Smooth muscle cell of the brain vasculature (primary cell): ENCODE measurements at regions not wholly inside any gene's neighbourhood (a gene's known extent, or its start where the extent isn't known, plus 50 kb on each side); places are given as distances from the start of the nearest gene placed in this dataset.
"Not testable (repeated sequence)": the region's sequence is repeated elsewhere in the genome, so short reads cannot be mapped to it uniquely, and the experiment has no call there.

Experiments used
- DNase-seq: peaks from one replicate; pipeline ENCODE4 v3.0.0-alpha.2; 2012; ENCODE audit warnings: low read depth, low spot score

GRCh38 chr3:23706111-23706510 is 99.6 kb upstream of the UBE2E1 start:
- DNase-seq: no peak

GRCh38 chr3:23709987-23710386 is 95.8 kb upstream of the UBE2E1 start:
- no peak for DNase-seq

- no peak for DNase-seq
Observed at GRCh38 chr3:23710555-23710954, 95.2 kb upstream of the UBE2E1 start.

DNA sequence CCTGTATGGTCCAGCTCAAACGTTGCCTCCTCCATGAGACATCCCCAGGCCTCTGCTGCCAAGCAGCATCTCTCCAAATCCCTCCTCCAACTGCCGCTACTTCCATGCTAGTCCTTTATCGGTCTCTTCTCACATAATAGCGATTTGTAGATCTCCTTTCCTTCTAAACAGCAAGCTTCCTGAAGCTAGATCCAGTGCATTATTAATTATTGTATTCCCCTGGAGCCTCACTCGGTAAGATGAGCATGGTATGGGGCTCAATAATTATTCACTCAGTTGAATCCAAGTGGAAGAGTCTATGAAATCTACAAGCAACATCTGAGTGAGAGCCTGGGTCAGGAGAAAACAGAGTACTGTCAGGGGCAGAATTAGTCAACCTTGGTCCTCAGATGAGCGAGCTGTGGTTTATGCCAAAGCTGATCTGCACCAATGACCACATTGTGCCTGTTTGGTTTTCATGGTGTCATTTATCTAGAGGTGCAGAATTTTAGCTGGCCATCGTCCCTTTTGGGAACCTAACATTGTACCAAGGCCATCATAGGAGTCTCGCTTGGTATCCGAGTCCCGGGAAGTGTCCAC is 93.8 kb upstream of the UBE2E1 start:
- no peak for DNase-seq

DNA sequence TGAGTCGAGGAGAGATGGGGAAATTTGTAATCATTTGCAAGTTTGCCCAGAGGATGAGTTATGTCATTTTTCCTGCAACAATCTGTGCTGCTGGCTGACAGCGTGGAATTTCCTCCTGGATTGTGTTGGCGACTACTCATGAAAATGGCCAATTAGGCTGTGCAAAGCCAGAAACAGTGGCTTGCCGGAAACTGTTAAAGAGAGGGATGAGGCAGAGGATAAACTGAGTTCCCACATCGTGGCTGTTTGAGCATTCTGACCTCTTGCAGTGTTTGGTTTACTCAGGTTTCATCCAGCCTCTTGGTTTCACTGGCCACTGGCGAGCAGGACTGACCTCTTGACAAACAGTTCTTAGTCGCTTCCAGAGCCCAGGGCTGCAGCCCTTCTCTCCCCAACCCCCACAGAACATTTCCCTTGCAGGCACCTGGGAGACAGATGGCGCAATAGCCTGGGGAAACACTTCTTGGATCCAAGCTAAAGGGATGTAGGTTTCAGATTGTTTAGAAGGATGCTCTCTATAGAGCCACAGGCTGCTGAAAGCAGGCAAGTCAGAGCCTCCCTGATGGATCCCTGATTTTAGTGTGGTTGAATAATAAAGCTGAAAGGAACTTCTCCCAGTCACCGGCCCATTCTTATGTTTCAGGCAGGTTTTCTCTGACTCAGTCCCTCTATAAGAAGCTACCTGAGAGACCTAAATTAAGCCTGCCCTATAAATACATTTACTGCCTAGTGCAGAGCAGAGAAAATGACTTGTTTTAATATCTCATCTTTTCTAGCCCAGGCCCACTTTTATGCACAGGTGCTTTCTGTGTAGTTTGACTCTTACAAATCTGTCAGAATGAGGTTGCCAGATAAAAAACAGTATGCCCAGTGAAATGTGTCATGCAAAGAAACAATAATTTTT is 92.8 kb upstream of the UBE2E1 start:
- peak; percentile 58 for DNase-seq

DNA sequence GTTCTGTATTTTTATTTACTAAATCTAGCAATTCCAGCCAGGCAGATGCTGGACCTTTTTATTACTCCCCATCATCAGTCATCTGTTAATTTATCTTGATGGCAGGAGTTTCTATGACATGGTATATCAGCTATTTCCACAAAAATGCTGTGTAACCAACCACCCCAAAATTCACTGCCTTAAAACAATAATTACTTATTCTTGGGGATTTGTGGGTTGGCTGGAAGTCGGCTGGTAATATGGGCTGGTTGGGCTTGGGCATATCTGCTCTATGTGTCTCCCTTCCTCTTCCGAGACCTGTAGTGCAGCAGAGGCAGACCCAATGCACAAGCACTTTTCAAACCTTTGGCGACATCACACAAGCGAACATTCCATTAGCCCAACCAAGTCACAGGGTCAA is 92.1 kb upstream of the UBE2E1 start:
- DNase-seq: no peak

DNA sequence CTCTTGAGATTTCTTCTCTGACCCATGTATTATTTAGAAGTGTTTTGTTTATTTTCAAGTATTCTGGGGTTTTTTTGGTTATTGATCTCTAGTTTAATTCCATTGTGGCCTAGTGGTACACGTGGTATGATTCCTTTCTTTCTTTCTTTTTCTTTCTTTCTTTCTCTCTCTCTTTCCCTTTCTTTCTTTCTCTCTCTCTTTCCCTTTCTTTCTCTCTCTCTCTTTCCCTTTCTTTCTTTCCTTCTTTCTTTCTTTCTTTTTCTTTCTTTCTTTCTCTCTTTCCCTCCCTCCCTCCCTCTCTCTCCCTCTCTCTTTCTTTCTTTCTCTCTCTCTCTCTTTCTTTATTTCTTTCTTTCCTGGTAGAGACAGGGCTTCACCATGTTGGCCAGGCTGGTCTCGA is 85.7 kb upstream of the UBE2E1 start:
- no peak for DNase-seq

- no peak for DNase-seq
Observed at GRCh38 chr3:23720885-23721284, 84.9 kb upstream of the UBE2E1 start.

- DNase-seq: no peak
Observed at GRCh38 chr3:23723141-23723540, 82.6 kb upstream of the UBE2E1 start.

DNA sequence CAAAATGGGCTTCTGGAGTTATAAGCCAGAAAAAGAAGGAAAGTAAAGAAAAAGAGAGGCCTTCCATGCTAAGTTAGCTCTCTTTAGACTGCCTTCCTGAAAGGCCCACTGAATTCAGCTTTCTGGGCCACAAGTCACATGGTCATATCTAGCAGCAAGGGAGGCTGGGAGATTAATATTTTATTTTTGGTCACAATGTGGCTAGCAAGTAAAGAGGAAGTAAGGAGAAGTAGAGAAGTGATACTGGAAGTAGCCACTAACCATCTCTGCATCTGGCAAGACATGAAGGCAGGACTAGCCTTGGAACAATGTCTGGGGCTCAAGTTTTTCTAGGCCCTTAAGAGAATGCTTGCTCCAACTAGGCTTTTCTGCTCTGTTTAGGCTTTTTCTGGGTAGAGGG is 81.8 kb upstream of the UBE2E1 start:
- no peak for DNase-seq

DNA sequence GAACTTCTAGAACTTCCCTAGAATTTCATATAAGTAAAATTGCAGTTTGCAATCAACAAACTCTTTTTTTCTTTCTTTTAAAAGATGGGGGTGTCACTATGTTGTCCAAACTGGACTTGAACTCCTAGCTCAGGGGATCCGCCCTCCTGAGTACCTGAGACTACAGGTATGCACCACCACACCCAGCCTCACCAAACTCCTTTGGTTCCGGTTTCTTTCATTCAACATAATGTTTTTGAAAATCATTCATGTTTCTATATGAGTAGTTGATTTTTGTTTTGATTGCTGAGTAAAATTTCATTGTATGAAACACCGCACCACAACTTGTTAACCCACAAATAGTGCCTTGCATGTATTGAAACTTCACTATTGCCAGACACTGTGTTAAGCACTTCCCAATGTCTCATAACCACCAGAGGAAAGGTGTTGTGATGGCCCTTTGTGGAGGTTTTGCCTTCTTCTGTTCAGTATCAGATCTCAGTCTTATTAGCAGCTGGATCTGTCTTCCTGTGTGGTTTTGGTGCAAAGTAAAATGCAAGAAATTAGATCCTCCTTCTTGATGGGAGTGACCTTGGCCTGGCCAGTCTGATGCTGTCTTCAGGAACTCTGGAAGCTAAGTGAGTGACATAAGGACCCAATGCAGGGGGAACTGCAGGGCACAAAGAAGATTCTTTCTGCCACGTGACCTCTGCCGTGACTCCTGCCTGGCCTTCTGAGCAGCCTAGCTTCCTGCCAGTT is 78.8 kb upstream of the UBE2E1 start:
- DNase-seq: no peak

- no peak for DNase-seq
Observed at GRCh38 chr3:23728601-23729117, 77.1 kb upstream of the UBE2E1 start.

GRCh38 chr3:23729362-23729761 is 76.4 kb upstream of the UBE2E1 start:
- DNase-seq: not testable (repeated sequence)

DNA sequence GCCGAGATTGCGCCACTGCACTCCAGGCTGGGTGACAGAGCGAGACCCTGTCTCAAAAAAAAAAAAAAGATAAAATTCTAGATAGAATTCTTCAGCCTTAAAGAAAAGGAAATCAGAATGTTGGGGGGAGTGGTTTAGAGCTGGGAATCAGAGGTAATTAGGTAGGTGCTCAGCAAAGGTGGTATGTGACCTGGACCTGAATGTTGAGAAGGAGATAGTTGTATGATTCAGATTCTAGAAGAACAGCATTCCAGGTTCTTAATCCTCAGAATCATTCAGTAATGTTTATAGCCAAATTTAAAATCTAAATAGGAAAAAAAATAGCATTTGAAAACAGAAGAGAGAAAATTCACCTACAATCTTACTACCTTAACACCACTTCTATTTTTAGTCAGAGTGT is 71.3 kb upstream of the UBE2E1 start:
- no peak for DNase-seq

GRCh38 chr3:23735062-23735461 is 70.7 kb upstream of the UBE2E1 start:
- DNase-seq: no peak

- DNase-seq: peak; percentile 57
Observed at GRCh38 chr3:23735535-23736326, 70.0 kb upstream of the UBE2E1 start.

- DNase-seq: no peak
Observed at GRCh38 chr3:23738944-23739343, 66.8 kb upstream of the UBE2E1 start.

DNA sequence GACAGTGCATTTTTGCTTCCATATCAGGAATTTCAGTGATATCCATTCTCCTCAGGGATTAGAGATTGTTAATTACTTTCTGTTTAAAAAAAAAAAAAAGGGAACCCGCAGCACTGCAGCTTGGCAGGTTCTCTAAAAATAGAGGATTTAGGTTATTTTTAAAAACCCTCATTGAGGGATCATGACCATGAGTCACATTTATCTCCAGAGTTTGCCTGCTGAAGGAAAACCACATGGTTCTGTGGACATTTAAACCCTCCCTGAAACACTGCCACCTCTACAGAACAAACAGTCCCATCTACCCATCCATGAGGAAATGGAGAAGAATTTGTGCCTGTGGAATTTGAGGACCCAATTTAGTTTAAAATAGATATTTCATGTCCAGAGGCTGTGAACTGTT is 66.2 kb upstream of the UBE2E1 start:
- DNase-seq: no peak

DNA sequence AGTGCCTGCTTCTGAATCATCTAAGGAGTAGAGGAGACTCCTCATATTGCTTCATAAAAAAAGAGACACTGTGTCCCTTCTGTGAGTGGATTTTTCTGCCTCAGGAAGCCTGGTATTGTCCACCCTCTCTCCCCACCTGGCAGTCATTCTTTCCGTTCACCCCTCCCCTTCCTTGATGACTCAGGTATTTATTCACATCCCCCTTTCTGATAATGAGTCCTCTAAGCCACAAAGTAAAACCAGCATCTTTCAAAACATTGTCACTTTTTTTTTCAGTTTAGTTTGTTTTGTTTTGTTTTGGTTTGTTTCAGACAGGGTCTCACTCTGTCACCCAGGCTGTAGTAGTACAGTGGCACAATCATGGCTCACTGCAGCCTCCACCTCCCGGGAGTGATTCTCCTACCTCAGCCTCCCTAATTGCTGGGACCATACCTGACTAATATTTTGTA is 65.2 kb upstream of the UBE2E1 start:
- no peak for DNase-seq

DNA sequence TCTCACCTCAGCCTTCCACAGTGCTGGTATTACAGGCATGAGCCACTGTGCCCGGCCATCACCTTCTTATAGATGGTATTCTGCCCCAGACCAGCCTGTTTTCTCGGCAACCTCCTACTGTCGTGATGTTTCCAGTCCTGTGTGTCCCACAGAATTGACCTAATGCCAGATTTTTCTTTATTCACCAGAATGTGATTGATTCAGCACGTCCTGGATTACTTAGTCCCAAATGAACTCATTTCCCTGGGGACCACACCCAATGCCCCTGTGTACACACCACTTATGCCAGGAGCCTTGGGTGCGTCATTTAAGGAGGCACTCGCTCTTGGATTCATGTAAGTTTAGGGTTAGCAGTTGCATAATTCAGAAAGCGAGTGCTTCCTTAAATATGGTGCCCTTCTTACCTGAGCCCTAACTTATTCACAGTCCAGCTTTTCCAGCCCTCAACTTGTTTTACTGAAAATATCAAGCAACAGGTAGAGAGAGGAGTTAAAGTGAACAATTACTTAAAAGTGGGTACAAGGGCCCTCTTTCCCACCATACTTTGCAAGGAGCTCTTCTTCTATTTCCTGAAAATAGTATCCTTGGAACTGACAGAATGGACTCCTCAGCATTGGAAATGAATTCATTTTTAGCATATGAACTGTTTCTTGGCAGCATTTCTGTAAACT is 64.6 kb upstream of the UBE2E1 start:
- no peak for DNase-seq
